Activated CD8-positive, alpha-beta T cell treated with anti-CD3 and anti-CD28 coated beads for 36 hours (primary cell): ENCODE measurements at regions not wholly inside any gene's neighbourhood (a gene's known extent, or its start where the extent isn't known, plus 50 kb on each side); places are given as distances from the start of the nearest gene placed in this dataset.

Source experiments
- ATAC-seq: fragments of 200-7000 bp; cut with Tn5 transposase; one replicate; pipeline ENCODE4 v1.10.0; 2021; ENCODE audit warnings: mild to moderate bottlenecking, moderate library complexity
- CTCF ChIA-PET: fragments of 350-600 bp; sonication (Branson Sonifier 250); formaldehyde crosslinking; loops from one replicate; lab custom pipeline; 2021; ENCODE audit warnings: antibody characterized with exemption; lab: Charles Lee
- POLR2A ChIA-PET: fragments of 350-600 bp; sonication (Branson Sonifier 250); formaldehyde crosslinking; loops from one replicate; lab custom pipeline; 2021; ENCODE audit warnings: antibody characterized with exemption; lab: Charles Lee
- DNase-seq: peaks from one replicate; pipeline ENCODE4 v3.0.0-alpha.2; 2020
- H3K27ac Mint-ChIP-seq: one replicate; pipeline ENCODE4 v1.8.0; 2021; ENCODE audit warnings: mild to moderate bottlenecking, mixed read lengths
- H3K27me3 Mint-ChIP-seq: one replicate; pipeline ENCODE4 v1.8.0; 2021; ENCODE audit warnings: mixed read lengths
- H3K36me3 Mint-ChIP-seq: one replicate; pipeline ENCODE4 v1.8.0; 2021; ENCODE audit warnings: low read depth, mixed read lengths
- H3K4me1 Mint-ChIP-seq: one replicate; pipeline ENCODE4 v1.8.0; 2021; ENCODE audit warnings: low read depth, mixed read lengths
- H3K4me3 Mint-ChIP-seq: one replicate; pipeline ENCODE4 v1.8.0; 2021; ENCODE audit warnings: mild to moderate bottlenecking, moderate library complexity, mixed read lengths
- H3K9me3 Mint-ChIP-seq: one replicate; pipeline ENCODE4 v1.8.0; 2021; ENCODE audit warnings: mixed read lengths
- intact Hi-C: fragments of 100-400 bp; cut with micrococcal nuclease; formaldehyde crosslinking; loops from one replicate; pipeline ENCODE4 v1.10.0; 2022
- TF ChIP-seq, protein P1 (sequence below): fragments of 200-600 bp; IDR thresholded peaks from one replicate; pipeline ENCODE4 v1.8.0; 2022; ENCODE audit warnings: antibody characterized with exemption, mild to moderate bottlenecking

DNA sequence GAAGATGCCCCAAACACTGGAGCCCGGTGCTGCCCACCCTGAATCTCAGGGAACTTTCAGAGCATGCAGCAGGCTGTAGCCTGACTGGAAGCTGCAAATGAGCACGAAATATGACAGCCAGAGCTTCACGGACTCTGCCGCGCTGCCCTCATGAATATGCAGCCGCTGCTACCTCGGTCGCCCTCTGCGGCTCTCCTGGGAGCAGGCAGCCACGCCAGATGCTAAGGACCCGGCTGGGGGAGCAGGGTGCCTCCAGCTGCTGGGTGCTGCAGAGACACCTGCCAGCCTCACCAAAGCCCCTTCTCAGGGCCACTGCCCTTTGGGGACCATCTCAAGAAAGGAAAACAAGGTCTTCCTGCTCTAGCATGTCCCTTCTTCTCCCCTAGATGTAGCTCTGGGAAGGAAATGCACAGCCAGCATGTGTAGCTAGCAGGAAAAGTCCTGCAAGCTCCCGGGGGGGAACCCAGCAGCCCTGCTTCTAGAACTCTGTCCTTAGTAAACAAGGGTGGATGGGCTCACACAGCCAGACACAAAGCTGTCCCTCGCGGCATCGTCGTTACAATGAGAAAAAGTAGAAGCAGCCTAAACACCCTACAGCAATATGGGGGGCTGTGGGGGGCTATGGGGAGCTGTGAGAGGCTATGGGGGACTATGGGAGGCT, 56.8 kb upstream of the OLFM1 start:
- Mint-ChIP-seq H3K9me3 (no peaks in the 10 kb centered on the region), H3K27ac (no peak overlapping the region), H3K36me3 (no peaks in the 10 kb centered on the region), H3K4me1 (no peaks in the 10 kb centered on the region), H3K27me3 (peaks cover 3% of the 10 kb centered on the region), H3K4me3 (no peak overlapping the region)
- ATAC-seq (no peak), DNase-seq (no peak)
- intact Hi-C loops = no loop called here
- ChIA-PET POLR2A (no interaction called here), CTCF (no interaction called here)
- TF ChIP-seq, protein P1, sequence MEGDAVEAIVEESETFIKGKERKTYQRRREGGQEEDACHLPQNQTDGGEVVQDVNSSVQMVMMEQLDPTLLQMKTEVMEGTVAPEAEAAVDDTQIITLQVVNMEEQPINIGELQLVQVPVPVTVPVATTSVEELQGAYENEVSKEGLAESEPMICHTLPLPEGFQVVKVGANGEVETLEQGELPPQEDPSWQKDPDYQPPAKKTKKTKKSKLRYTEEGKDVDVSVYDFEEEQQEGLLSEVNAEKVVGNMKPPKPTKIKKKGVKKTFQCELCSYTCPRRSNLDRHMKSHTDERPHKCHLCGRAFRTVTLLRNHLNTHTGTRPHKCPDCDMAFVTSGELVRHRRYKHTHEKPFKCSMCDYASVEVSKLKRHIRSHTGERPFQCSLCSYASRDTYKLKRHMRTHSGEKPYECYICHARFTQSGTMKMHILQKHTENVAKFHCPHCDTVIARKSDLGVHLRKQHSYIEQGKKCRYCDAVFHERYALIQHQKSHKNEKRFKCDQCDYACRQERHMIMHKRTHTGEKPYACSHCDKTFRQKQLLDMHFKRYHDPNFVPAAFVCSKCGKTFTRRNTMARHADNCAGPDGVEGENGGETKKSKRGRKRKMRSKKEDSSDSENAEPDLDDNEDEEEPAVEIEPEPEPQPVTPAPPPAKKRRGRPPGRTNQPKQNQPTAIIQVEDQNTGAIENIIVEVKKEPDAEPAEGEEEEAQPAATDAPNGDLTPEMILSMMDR = no peak

DNA sequence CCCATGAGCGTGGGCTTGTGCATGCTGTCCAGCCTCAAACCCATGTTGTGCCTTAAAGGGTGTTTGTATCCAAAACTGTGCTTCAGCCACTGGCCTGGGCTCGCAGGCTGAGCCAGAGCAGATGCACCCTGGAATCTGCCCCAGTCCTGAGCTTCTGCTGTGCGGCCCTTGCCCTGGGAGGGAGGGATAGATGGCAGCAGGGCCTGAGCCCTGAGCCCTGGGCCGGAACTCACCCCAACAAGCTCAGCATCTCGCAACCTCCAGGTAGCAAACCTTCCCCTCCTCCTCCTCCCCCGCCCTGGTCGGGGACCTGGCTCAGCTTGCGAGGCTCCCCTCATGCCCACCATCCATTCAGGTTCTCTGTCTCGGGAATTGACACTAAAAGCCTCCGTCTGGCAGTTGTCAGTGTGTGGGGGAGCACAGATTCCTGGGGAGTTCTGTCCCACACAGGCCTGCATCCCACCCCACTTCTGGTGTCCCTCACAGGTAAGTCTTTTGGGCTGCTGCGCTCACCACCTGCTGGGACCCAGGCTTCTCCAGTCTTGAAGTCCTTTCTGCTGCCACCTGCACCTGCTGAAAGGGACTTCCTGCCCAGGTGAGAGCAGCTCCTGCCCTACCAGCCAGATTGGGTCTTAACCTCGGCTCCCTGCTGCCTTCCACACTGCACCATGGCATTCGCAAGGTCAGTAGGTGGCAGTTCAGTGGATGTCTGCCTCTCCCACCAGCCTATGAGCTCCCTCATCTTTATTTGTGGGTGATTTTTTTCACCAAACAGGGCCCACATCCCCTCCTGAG, 55.2 kb upstream of the OLFM1 start:
- Mint-ChIP-seq H3K27me3 (peaks cover 3% of the 10 kb centered on the region), H3K4me1 (no peaks in the 10 kb centered on the region), H3K27ac (no peak overlapping the region), H3K36me3 (no peaks in the 10 kb centered on the region), H3K9me3 (no peaks in the 10 kb centered on the region), H3K4me3 (no peak overlapping the region)
- ATAC-seq (no peak), DNase-seq (no peak)
- intact Hi-C loops = no loop called here
- CTCF ChIA-PET = no interaction called here
- TF ChIP-seq, protein P1 = no peak
- POLR2A ChIA-PET = interaction anchor here (0.8 kb wide), 1 partner anchor 393 kb away, joined by 3 read pairs; no protein-coding TSS in a partner anchor

DNA sequence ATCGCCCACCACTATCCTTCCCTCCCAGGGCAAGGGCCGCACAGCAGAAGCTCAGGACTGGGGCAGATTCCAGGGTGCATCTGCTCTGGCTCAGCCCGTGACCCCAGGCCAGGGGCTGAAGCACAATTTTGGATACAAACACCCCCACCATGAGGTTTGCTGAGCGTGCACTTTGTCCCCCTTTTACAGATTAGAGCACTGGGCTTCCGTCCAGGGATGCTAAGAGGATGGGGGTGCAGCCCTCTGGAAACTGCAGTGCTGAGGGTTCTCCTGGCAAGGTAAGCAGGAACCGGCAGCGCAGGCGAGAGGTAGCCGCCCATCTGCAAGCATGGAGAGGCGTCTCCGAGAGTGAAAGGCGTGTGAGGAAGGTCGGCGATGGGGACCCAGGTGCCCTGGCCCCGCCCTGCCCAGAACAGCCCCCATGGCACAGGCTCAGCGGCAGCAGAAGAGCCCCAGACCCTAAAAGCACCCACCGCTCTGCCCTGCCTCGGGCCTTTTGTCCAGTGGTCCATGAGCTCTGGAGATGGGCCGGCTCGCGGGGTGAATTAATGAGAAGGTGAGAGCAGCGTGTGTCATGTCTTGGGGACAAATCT, 54.5 kb upstream of the OLFM1 start:
- Mint-ChIP-seq H3K4me3 (no peak overlapping the region), H3K9me3 (no peaks in the 10 kb centered on the region), H3K36me3 (no peaks in the 10 kb centered on the region), H3K27me3 (peaks cover 3% of the 10 kb centered on the region), H3K4me1 (no peaks in the 10 kb centered on the region), H3K27ac (no peak overlapping the region)
- intact Hi-C loops = no loop called here
- ChIA-PET POLR2A (no interaction called here), CTCF (no interaction called here)
- TF ChIP-seq, protein P1 = no peak
- ATAC-seq = no peak
- DNase-seq = no peak

DNA sequence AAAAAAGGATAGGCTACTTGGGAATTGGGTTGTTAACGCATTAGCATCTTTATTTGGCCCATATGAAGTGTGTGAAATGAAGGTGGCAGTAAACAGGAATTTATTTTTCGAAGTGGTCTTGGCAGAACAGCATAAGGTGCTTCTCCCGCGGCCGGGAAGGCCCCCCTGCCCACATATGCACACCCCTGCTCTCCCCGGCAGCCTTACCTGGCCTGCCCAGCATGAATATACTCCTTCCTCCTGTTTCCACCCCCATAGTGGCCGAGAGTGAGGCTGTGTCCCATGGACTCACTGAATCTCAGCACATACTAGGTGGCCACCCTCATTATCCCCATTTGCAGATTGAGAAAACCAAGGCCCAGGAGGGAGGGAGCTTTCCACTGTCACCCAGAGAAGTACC, 54.0 kb upstream of the OLFM1 start:
- ChIA-PET POLR2A (no interaction called here), CTCF (no interaction called here)
- Mint-ChIP-seq H3K4me1 (no peaks in the 10 kb centered on the region), H3K27me3 (peaks cover 3% of the 10 kb centered on the region), H3K36me3 (no peaks in the 10 kb centered on the region), H3K27ac (no peak overlapping the region), H3K4me3 (no peak overlapping the region), H3K9me3 (no peaks in the 10 kb centered on the region)
- ATAC-seq = no peak
- TF ChIP-seq, protein P1 = no peak
- no peak for DNase-seq
- intact Hi-C loops = no loop called here

DNA sequence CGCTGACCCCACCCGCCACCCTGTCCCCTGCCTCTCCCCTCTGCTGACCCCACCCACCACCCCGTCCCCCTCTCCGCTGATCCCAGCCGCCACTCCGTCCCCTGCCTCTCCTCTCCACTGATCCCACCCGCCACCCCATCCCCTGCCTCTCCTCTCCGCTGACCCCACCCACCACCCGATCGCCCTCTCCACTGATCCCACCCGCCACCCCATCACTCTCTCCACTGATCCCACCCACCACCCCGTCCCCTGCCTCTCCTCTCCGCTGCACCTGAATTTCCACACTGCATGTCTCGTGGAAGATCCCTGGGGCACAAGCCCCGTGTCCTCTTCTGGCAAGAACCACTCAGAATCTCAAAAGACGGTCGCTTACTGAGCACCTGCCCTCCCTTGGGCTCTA, 53.4 kb upstream of the OLFM1 start:
- Mint-ChIP-seq H3K4me1 (no peaks in the 10 kb centered on the region), H3K27me3 (peaks cover 3% of the 10 kb centered on the region), H3K27ac (no peak overlapping the region), H3K9me3 (no peaks in the 10 kb centered on the region), H3K36me3 (no peaks in the 10 kb centered on the region), H3K4me3 (no peak overlapping the region)
- intact Hi-C loops = no loop called here
- DNase-seq (no peak), ATAC-seq (no peak)
- CTCF ChIA-PET = no interaction called here
- TF ChIP-seq, protein P1 = no peak
- POLR2A ChIA-PET = no interaction called here
